Loucy (cell line): ENCODE measurements at regions not wholly inside any gene's neighbourhood (a gene's known extent, or its start where the extent isn't known, plus 50 kb on each side); places are given as distances from the start of the nearest gene placed in this dataset.

Experiments used
- CTCF ChIP-seq: fragments of 200-600 bp; sonication (generic); conservative IDR thresholded peaks from 2 replicates; pipeline ENCODE4 v1.5.1; 2014; ENCODE audit warnings: mild to moderate bottlenecking, antibody characterized with exemption, low read length
- EZH2phosphoT487 ChIP-seq: fragments of 200-600 bp; IDR thresholded peaks from 2 replicates; pipeline ENCODE4 v1.6.1; 2018; ENCODE audit warnings: antibody characterized with exemption, mild to moderate bottlenecking, moderate library complexity, borderline replicate concordance

GRCh38 chr6:169961772-169962561 is 210.5 kb downstream of the ERMARD start:
- no peak for TF ChIP-seq CTCF
- no peak for TF ChIP-seq EZH2phosphoT487
